ENCODE measurements at regions not wholly inside any gene's neighbourhood (a gene's known extent, or its start where the extent isn't known, plus 50 kb on each side); places are given as distances from the start of the nearest gene placed in this dataset.

DNA sequence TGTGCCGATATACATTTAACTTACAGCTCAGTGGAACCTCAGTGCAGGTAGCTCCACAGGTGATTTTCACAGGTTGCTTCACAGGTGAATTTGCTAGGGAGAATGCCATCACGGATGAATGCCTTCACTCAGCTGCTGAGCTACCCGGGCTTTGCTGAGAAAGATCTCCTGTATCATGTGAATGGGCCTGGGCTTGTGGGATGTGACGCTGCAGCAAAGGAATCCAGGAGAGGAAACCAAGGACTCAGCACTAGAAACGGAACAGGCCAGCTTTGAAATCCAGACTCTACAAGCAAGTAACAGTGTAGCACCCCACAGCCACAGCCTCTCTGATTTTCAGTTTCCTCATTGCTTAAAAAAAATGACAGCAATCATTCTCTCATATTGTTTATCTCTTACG lies 271.4 kb upstream of the MAF start:
- TF ChIP-seq, protein P1, sequence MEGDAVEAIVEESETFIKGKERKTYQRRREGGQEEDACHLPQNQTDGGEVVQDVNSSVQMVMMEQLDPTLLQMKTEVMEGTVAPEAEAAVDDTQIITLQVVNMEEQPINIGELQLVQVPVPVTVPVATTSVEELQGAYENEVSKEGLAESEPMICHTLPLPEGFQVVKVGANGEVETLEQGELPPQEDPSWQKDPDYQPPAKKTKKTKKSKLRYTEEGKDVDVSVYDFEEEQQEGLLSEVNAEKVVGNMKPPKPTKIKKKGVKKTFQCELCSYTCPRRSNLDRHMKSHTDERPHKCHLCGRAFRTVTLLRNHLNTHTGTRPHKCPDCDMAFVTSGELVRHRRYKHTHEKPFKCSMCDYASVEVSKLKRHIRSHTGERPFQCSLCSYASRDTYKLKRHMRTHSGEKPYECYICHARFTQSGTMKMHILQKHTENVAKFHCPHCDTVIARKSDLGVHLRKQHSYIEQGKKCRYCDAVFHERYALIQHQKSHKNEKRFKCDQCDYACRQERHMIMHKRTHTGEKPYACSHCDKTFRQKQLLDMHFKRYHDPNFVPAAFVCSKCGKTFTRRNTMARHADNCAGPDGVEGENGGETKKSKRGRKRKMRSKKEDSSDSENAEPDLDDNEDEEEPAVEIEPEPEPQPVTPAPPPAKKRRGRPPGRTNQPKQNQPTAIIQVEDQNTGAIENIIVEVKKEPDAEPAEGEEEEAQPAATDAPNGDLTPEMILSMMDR (IDR thresholded peaks at IDR 0.05), result no peak
- no peaks in the 10 kb centered on the region for H3K9me3 Mint-ChIP-seq
- no peak for DNase-seq
- intact Hi-C loops (cut with micrococcal nuclease), result no loop called here
- H3K4me3 Mint-ChIP-seq, result no peak overlapping the region
- no peak for ATAC-seq (ENCODE audit: low read depth)
- ChIA-PET POLR2A (no interaction called here), CTCF (no interaction called here)
- no peaks in the 10 kb centered on the region for H3K36me3 Mint-ChIP-seq (ENCODE audit: low read depth)
- no peaks in the 10 kb centered on the region for H3K4me1 Mint-ChIP-seq
- no peak overlapping the region for H3K27ac Mint-ChIP-seq
- no peaks in the 10 kb centered on the region for H3K27me3 Mint-ChIP-seq

DNA sequence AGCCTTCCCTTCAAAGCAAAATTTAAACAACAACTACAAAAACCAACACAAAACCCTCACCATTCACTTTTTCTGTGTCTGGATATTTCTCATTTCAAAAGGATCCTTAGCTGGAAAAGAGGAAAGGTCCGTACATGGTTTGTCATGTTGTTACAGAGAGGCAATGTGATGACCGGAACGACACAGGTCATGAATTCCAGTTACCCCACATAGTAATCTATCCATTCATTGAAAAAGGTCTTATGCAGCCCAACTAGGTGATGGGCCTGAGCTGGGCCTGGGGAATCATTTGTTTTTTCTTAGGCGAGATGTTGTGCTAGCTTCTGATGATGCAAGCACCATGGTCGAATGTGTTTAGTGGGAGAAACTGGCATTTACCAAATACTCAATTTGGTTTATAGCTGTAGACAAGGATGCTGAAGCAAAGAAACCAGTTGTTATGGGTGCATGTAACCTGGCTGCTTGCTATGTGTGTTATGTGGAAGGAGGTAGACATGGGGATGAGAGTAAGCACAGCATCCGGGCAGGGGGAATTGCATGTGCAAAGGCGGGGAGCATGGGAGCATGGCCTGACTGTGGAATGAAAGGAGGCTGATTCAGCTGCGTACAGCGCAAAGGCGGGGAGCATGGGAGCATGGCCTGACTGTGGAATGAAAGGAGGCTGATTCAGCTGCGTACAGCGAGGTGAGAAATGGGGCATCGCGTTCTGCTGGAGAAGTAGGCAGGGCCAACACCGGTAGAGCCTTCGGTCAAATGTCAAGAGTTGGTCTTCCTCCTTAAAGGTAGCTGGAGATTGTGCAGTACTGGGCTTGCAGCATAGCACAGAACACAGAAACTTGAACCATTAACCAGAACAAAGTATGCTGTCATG lies 269.7 kb upstream of the MAF start:
- H3K4me1 Mint-ChIP-seq, result no peaks in the 10 kb centered on the region
- no peaks in the 10 kb centered on the region for H3K9me3 Mint-ChIP-seq
- DNase-seq (no peak), ATAC-seq (ENCODE audit: low read depth) (no peak)
- H3K36me3 Mint-ChIP-seq (ENCODE audit: low read depth), result no peaks in the 10 kb centered on the region
- intact Hi-C loops (cut with micrococcal nuclease), result no loop called here
- H3K27ac Mint-ChIP-seq, result no peak overlapping the region
- POLR2A ChIA-PET, result no interaction called here
- CTCF ChIA-PET, result no interaction called here
- no peak overlapping the region for H3K4me3 Mint-ChIP-seq
- TF ChIP-seq, protein P1 (IDR thresholded peaks at IDR 0.05), result no peak
- H3K27me3 Mint-ChIP-seq, result no peaks in the 10 kb centered on the region

DNA sequence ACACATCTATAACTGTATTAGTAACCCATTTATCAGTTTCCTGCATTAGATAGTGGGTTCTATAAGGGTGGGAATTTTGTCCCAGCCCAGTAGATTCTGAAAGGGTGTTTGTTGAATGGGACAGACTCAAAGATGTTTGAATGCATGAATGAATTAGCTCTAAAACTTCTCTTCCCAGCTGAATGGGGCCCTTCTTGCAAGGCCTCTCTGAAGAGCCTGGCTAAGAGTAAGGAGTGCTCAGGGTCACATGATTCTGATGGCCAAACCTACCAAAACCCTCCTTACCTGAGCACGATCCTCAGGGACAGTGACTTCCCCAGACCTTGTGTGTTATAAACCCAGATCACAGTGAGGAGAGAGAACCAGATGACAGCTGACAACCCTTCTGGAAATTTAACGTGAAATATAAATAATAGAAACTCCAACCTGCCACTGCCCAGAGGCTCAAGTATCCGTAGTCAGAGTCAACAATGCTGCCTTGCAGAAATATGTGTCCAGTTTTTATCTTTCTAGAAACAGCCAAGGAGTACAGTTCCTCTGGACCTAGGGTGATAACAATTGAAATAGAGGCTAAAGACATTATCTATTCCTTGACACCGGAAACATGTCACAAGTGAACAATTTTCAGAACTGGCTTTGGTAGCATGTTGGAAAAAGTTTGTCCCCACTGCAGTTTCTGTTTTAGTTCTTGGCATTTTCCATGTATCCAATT lies 268.9 kb upstream of the MAF start:
- CTCF ChIA-PET, result no interaction called here
- no peaks in the 10 kb centered on the region for H3K36me3 Mint-ChIP-seq (ENCODE audit: low read depth)

DNA sequence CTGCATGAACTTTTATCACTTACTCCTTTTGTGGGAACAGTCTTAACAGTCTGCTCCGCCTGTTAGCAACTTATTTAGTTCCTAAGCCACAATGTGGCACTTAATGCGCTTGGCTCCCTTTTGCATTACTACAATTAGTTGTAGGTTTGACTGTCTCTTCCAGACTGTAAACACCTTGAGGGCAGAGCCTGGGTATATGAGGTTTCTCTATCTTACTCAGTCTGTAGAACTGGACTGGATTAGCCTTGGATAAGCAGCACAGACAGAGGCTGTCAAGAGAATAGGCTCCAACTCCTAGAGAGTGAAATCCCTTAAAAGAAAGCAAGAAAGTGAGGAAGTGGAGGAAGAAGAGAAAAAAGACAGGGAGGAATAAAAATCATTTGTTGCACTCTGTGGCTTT lies 268.3 kb upstream of the MAF start:
- POLR2A ChIA-PET, result no interaction called here

More for the DNA sequence above, 268.9 kb upstream of the MAF start:
- no peaks in the 10 kb centered on the region for H3K4me1 Mint-ChIP-seq
- POLR2A ChIA-PET, result no interaction called here
- DNase-seq (no peak), ATAC-seq (ENCODE audit: low read depth) (no peak)
- no peak overlapping the region for H3K27ac Mint-ChIP-seq
- intact Hi-C loops (cut with micrococcal nuclease), result no loop called here
- H3K27me3 Mint-ChIP-seq, result no peaks in the 10 kb centered on the region
- TF ChIP-seq, protein P1 (IDR thresholded peaks at IDR 0.05), result no peak
- H3K4me3 Mint-ChIP-seq, result no peak overlapping the region
- no peaks in the 10 kb centered on the region for H3K9me3 Mint-ChIP-seq

More for the DNA sequence above, 268.3 kb upstream of the MAF start:
- Mint-ChIP-seq H3K27me3 (no peaks in the 10 kb centered on the region), H3K36me3 (ENCODE audit: low read depth) (no peaks in the 10 kb centered on the region), H3K9me3 (no peaks in the 10 kb centered on the region), H3K4me3 (no peak overlapping the region), H3K27ac (no peak overlapping the region), H3K4me1 (no peaks in the 10 kb centered on the region)
- ATAC-seq (ENCODE audit: low read depth) (no peak), DNase-seq (no peak)
- CTCF ChIA-PET, result no interaction called here
- TF ChIP-seq, protein P1 (IDR thresholded peaks at IDR 0.05), result no peak
- intact Hi-C loops (cut with micrococcal nuclease), result no loop called here
